Nephron (organoid): ENCODE measurements at regions not wholly inside any gene's neighbourhood (a gene's known extent, or its start where the extent isn't known, plus 50 kb on each side); places are given as distances from the start of the nearest gene placed in this dataset.

Experiments
- H3K27ac Mint-ChIP-seq, 3 experiments: 2 replicates each; pipeline ENCODE4 v1.8.0; 2020; ENCODE audit warnings: mixed read lengths in 3 of 3, mild to moderate bottlenecking in 2 of 3, moderate library complexity in 1 of 3
- H3K27me3 Mint-ChIP-seq: 2 replicates; pipeline ENCODE4 v1.8.0; 2021; ENCODE audit warnings: low read depth, mild to moderate bottlenecking, moderate library complexity, mixed read lengths
- H3K36me3 Mint-ChIP-seq: 2 replicates; pipeline ENCODE4 v1.8.0; 2020; ENCODE audit warnings: low read depth, mixed read lengths
- H3K4me1 Mint-ChIP-seq: 2 replicates; pipeline ENCODE4 v1.8.0; 2020; ENCODE audit warnings: mixed read lengths
- H3K4me3 Mint-ChIP-seq, 3 experiments: 2 replicates each; pipeline ENCODE4 v1.8.0; 2020; ENCODE audit warnings: mild to moderate bottlenecking in 3 of 3, mixed read lengths in 3 of 3, moderate library complexity in 2 of 3
- H3K9me3 Mint-ChIP-seq: 2 replicates; pipeline ENCODE4 v1.8.0; 2020; ENCODE audit warnings: mixed read lengths
- CTCF ChIP-seq, 3 experiments: fragments of 200-600 bp; sonication (generic); IDR thresholded peaks; one replicate each; pipeline ENCODE4 v1.5.0; 2021; ENCODE audit warnings: antibody characterized with exemption in 3 of 3; ENCODE audit not compliant: unreplicated experiment in 3 of 3

DNA sequence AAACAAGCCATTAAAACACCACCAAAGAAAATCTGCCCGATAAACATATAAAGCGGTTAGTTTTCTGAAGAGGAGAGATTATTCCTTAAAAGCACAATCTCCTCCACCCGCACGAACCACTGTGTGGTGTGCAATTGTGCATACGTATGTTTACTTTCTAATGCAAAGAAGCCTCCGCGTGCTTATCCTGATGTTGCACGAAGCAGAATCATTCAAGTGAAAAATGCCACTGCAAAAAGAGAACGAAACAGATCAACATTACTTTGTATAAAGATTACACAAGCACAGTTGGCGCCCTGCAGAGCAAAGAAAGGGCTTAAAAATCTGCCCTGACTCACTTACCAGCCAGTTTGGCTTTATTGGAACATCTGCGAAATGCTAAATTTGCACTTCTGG lies 166.8 kb downstream of the ZNF281 start:
- Mint-ChIP-seq H3K9me3 (no peaks in the 10 kb centered on the region), H3K27ac (peak overlapping the region; percentile 54 to 76 (median 62)), H3K4me3 (peak overlapping the region in 2 of 3 experiments; percentile 59 to 61), H3K4me1 (peaks cover 26% of the 10 kb centered on the region), H3K36me3 (no peaks in the 10 kb centered on the region), H3K27me3 (peaks cover 25% of the 10 kb centered on the region)
- no peak for TF ChIP-seq CTCF (IDR thresholded peaks at IDR 0.05; ENCODE audit: unreplicated experiment in 3 of 3)

GRCh38 chr1:200242110-200243041 lies 167.5 kb downstream of the ZNF281 start:
- no peaks in the 10 kb centered on the region for H3K36me3 Mint-ChIP-seq

GRCh38 chr1:200240656-200241055 lies 169.2 kb downstream of the ZNF281 start:
- no peak for TF ChIP-seq CTCF (IDR thresholded peaks at IDR 0.05; ENCODE audit: unreplicated experiment in 3 of 3)
- no peak overlapping the region for H3K27ac Mint-ChIP-seq
- no peaks in the 10 kb centered on the region for H3K36me3 Mint-ChIP-seq
- H3K27me3 Mint-ChIP-seq: peaks cover 18% of the 10 kb centered on the region
- peaks cover 16% of the 10 kb centered on the region for H3K4me1 Mint-ChIP-seq
- no peaks in the 10 kb centered on the region for H3K9me3 Mint-ChIP-seq
- H3K4me3 Mint-ChIP-seq: no peak overlapping the region

More at GRCh38 chr1:200242110-200243041, 167.5 kb downstream of the ZNF281 start:
- TF ChIP-seq CTCF (IDR thresholded peaks at IDR 0.05; ENCODE audit: unreplicated experiment in 3 of 3): no peak
- no peaks in the 10 kb centered on the region for H3K9me3 Mint-ChIP-seq
- H3K4me3 Mint-ChIP-seq: peak overlapping the region in 2 of 3 experiments; percentile 59 to 61
- peaks cover 20% of the 10 kb centered on the region for H3K4me1 Mint-ChIP-seq
- H3K27me3 Mint-ChIP-seq: peaks cover 18% of the 10 kb centered on the region
- peak overlapping the region; percentile 54 to 76 (median 62) for H3K27ac Mint-ChIP-seq

DNA sequence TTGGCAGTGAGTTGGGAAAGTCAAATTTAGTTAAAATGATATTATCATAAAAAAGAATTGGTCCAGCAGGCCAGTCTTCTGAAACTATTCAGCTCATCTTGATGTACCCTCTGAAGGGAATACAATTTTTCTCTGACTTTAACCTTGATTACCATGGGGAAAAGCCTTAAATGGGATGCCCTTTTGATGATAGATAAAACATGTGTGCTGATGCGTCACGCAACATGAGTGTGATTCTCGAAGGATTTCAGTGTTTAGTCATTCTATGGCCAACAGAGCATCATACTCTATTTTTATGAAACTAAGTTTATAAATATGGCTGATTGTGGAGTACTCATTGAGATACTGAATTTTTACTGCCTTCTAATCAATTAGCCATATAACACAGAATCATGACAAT lies 171.5 kb downstream of the ZNF281 start:
- H3K27ac Mint-ChIP-seq: no peak overlapping the region
- no peak for TF ChIP-seq CTCF (IDR thresholded peaks at IDR 0.05; ENCODE audit: unreplicated experiment in 3 of 3)
- peaks cover 16% of the 10 kb centered on the region for H3K4me1 Mint-ChIP-seq
- peaks cover 4% of the 10 kb centered on the region for H3K9me3 Mint-ChIP-seq
- no peaks in the 10 kb centered on the region for H3K36me3 Mint-ChIP-seq
- H3K27me3 Mint-ChIP-seq: peaks cover 28% of the 10 kb centered on the region
- H3K4me3 Mint-ChIP-seq: no peak overlapping the region

DNA sequence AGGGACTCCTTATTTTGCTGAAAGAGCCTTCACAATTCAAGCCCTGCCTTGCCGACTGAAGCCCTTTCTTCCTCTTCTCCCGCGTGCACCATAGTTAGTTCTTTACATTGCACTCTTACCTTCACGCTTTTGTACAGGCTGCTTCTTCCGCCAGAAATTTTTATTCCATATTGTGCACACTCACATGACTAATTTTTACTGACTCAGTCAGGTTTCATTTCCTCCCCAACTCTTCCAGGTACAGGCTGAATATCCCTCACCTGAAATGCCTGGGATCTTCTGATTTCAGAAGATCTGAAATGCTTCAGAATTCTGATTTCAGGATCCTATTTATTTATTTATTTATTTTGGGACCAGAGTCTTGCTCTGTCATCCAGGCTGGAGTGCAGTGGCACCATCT lies 172.8 kb downstream of the ZNF281 start:
- H3K9me3 Mint-ChIP-seq: peaks cover 4% of the 10 kb centered on the region
- no peak for TF ChIP-seq CTCF (IDR thresholded peaks at IDR 0.05; ENCODE audit: unreplicated experiment in 3 of 3)
- no peak overlapping the region for H3K4me3 Mint-ChIP-seq
- no peak overlapping the region for H3K27ac Mint-ChIP-seq
- peaks cover 23% of the 10 kb centered on the region for H3K27me3 Mint-ChIP-seq
- H3K36me3 Mint-ChIP-seq: no peaks in the 10 kb centered on the region
- peaks cover 4% of the 10 kb centered on the region for H3K4me1 Mint-ChIP-seq
